Activated CD4-positive, alpha-beta T cell treated with anti-CD3 and anti-CD28 coated beads for 36 hours (primary cell): ENCODE measurements at regions not wholly inside any gene's neighbourhood (a gene's known extent, or its start where the extent isn't known, plus 50 kb on each side); places are given as distances from the start of the nearest gene placed in this dataset.
"Not testable (repeated sequence)": the region's sequence is repeated elsewhere in the genome, so short reads cannot be mapped to it uniquely, and the experiment has no call there.

Experiments
- ATAC-seq: fragments of 200-7000 bp; cut with Tn5 transposase; one replicate; pipeline ENCODE4 v1.10.0; 2021; ENCODE audit warnings: mild to moderate bottlenecking, moderate library complexity
- CTCF ChIA-PET: fragments of 350-600 bp; sonication (Branson Sonifier 250); formaldehyde crosslinking; loops from one replicate; lab custom pipeline; 2021; ENCODE audit warnings: antibody characterized with exemption; lab: Charles Lee
- POLR2A ChIA-PET: fragments of 350-600 bp; sonication (Branson Sonifier 250); formaldehyde crosslinking; loops from one replicate; lab custom pipeline; 2021; ENCODE audit warnings: antibody characterized with exemption, inconsistent platforms; lab: Charles Lee
- DNase-seq: peaks from one replicate; pipeline ENCODE4 v3.0.0-alpha.2; 2020
- H3K27ac Mint-ChIP-seq: one replicate; pipeline ENCODE4 v1.8.0; 2021; ENCODE audit warnings: mixed read lengths
- H3K27me3 Mint-ChIP-seq: one replicate; pipeline ENCODE4 v1.8.0; 2021; ENCODE audit warnings: mixed read lengths
- H3K36me3 Mint-ChIP-seq: one replicate; pipeline ENCODE4 v1.8.0; 2021; ENCODE audit warnings: low read depth, mixed read lengths
- H3K4me1 Mint-ChIP-seq: one replicate; pipeline ENCODE4 v1.8.0; 2021; ENCODE audit warnings: mixed read lengths
- H3K4me3 Mint-ChIP-seq: one replicate; pipeline ENCODE4 v1.8.0; 2021; ENCODE audit warnings: mild to moderate bottlenecking, moderate library complexity, mixed read lengths
- H3K9me3 Mint-ChIP-seq: one replicate; pipeline ENCODE4 v1.8.0; 2021; ENCODE audit warnings: low read depth, mixed read lengths
- intact Hi-C, 2 experiments: fragments of 100-400 bp; cut with DNase I in 1 of 2; cut with micrococcal nuclease in 1 of 2; formaldehyde crosslinking; loops; one replicate each; pipeline versions ENCODE4 v1.14.2 to v1.15.1; 2022 to 2024; cut with DNase I, micrococcal nuclease

DNA sequence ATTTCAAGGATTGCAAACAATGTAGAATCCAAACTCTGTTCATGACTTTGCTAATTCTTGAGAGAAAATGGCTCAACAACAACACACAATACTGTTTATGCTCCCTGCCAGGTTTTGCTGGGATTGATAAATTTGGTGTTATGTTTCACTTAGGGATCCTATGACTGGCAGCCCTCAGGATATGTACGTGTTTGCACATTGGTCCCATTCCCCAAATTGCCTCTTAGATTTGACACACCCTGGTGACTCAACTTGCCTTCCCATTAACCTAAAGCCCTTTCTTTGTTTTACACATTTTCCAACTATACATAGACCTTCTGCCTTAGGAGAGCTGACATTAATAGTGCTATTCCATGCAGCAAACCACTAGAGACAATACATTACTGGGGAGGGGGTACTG is 809.4 kb upstream of the AMELY start:
- H3K27me3 Mint-ChIP-seq, result peaks cover 2% of the 10 kb centered on the region
- intact Hi-C loops, result no loop called here
- POLR2A ChIA-PET, result no interaction called here
- CTCF ChIA-PET, result no interaction called here
- H3K4me3 Mint-ChIP-seq, result no peak overlapping the region
- peaks cover 4% of the 10 kb centered on the region for H3K4me1 Mint-ChIP-seq
- no peaks in the 10 kb centered on the region for H3K36me3 Mint-ChIP-seq
- ATAC-seq (no peak), DNase-seq (no peak)
- H3K9me3 Mint-ChIP-seq, result no peaks in the 10 kb centered on the region
- no peak overlapping the region for H3K27ac Mint-ChIP-seq

DNA sequence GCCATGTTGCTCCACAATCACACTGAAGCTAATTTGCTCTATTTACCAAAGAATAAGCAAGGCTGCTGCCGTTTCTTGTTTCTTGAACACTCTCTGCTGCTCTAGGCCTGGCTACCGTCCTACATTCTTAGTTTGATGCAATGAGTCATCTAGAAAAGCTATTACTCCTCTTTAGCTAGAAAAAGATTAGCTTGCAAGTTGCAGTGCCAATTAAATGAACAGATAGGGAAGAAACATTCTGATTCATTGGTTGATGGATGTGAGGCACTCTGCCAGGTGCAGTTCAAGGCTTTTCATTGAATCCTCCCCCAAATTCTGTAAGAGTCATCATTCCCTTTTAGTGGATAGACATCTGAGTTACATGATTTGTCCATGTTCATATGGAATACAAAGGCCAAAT is 807.7 kb upstream of the AMELY start:
- POLR2A ChIA-PET, result no interaction called here
- peaks cover 2% of the 10 kb centered on the region for H3K27me3 Mint-ChIP-seq
- CTCF ChIA-PET, result interaction anchor here (0.5 kb wide), 1 partner anchor 753 kb away, joined by 3 read pairs; no protein-coding TSS in a partner anchor
- no peak for DNase-seq
- H3K36me3 Mint-ChIP-seq, result no peaks in the 10 kb centered on the region
- H3K27ac Mint-ChIP-seq, result no peak overlapping the region
- H3K4me1 Mint-ChIP-seq, result peaks cover 2% of the 10 kb centered on the region
- no peaks in the 10 kb centered on the region for H3K9me3 Mint-ChIP-seq
- intact Hi-C loops, result no loop called here
- ATAC-seq, result no peak
- H3K4me3 Mint-ChIP-seq, result no peak overlapping the region

DNA sequence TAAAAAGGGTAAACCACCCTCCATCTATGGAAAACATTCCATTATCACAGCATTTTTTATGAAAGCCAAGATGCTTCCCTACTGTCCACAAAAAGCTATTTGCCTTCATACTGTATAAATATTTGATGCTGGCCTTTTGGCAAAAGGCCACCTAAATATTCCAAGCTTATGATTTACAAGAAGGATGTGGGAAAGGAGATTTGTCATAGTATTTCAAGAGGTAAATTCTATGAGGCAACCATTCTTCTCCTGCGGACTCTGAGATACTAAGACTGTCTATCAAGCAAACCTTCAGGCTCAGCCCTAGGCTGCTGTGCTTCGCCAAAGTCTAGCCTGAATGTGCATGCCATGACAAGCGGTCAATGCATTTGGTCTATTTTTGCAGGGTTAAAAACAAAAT is 807.1 kb upstream of the AMELY start:
- H3K27ac Mint-ChIP-seq, result no peak overlapping the region
- CTCF ChIA-PET, result no interaction called here
- no peak for ATAC-seq

DNA sequence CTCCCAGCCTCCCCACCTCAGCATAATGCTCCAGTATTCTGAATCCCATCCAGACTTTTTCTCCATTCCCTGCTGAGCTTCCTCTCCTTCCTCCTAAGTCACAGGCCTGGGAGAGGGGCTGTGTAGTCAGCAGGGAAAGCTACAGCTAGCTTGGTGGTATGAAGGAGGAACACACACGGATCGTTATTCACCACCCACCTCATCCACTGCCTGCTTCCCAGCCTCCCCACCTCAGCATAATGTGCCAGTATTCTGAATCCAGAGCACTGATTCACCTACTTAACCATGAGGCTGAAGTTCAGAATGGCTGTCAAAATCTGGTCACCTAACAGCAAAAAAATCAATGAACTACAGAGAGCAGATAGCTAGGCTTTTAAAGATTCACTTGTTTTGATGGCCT is 806.6 kb upstream of the AMELY start:
- CTCF ChIA-PET, result no interaction called here
- Mint-ChIP-seq H3K4me3 (no peak overlapping the region), H3K9me3 (no peaks in the 10 kb centered on the region), H3K36me3 (no peaks in the 10 kb centered on the region), H3K27ac (no peak overlapping the region), H3K4me1 (no peaks in the 10 kb centered on the region), H3K27me3 (peaks cover 2% of the 10 kb centered on the region)
- no peak for DNase-seq
- ATAC-seq, result no peak
- intact Hi-C loops, result no loop called here
- POLR2A ChIA-PET, result no interaction called here

More for the DNA sequence above, 807.1 kb upstream of the AMELY start:
- intact Hi-C loops, result no loop called here
- Mint-ChIP-seq H3K36me3 (no peaks in the 10 kb centered on the region), H3K27me3 (peaks cover 2% of the 10 kb centered on the region), H3K4me3 (no peak overlapping the region), H3K9me3 (no peaks in the 10 kb centered on the region), H3K4me1 (no peaks in the 10 kb centered on the region)
- POLR2A ChIA-PET, result no interaction called here
- no peak for DNase-seq

DNA sequence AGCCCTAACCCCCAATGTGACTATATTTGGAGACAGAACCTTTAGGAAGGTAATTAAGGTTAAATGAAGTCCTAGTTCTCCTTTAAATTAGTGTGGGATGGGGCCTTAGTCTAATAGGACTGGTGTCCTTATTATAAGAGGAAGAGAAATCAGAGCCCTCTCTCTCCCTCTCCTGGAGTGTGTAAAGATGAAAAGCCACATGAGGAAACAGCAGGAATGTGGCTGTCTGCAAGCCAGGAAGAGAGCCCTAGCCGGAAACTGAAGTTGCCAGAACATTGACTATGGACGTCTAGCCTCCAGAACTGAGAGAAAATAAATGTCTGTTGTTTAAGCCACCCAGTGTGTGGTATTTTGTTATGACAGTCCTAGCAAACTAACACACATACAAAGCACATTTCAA is 802.9 kb upstream of the AMELY start:
- no peak overlapping the region for H3K27ac Mint-ChIP-seq
- POLR2A ChIA-PET, result no interaction called here
- CTCF ChIA-PET, result no interaction called here
- no peaks in the 10 kb centered on the region for H3K4me1 Mint-ChIP-seq
- no peak for ATAC-seq
- no peak overlapping the region for H3K4me3 Mint-ChIP-seq
- DNase-seq, result no peak
- intact Hi-C loops, result no loop called here
- no peaks in the 10 kb centered on the region for H3K36me3 Mint-ChIP-seq
- H3K27me3 Mint-ChIP-seq, result peaks cover 2% of the 10 kb centered on the region
- no peaks in the 10 kb centered on the region for H3K9me3 Mint-ChIP-seq

DNA sequence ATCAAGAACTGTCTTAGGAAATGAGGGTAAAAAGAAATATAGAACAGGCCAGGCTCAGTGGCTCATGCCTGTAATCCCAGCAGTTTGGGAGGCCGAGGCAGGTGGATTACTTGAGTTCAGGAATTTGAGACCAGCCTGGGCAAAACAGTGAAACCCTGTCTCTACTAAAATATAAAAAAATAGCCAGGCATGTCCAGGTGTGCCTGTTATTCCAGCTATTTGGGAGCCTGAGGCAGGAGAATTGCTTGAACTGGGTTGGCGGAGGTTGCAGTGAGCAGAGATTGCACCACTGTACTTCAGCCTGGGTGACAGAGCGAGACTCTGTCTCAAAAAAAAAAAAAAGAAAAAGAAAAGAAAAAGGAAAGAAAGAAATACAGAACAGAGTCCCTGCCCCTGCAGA is 802.2 kb upstream of the AMELY start:
- H3K27me3 Mint-ChIP-seq, CTCF ChIA-PET, H3K9me3 Mint-ChIP-seq, H3K36me3 Mint-ChIP-seq, H3K27ac Mint-ChIP-seq, POLR2A ChIA-PET, H3K4me3 Mint-ChIP-seq, H3K4me1 Mint-ChIP-seq, ATAC-seq, DNase-seq, intact Hi-C loops: not testable (repeated sequence)

DNA sequence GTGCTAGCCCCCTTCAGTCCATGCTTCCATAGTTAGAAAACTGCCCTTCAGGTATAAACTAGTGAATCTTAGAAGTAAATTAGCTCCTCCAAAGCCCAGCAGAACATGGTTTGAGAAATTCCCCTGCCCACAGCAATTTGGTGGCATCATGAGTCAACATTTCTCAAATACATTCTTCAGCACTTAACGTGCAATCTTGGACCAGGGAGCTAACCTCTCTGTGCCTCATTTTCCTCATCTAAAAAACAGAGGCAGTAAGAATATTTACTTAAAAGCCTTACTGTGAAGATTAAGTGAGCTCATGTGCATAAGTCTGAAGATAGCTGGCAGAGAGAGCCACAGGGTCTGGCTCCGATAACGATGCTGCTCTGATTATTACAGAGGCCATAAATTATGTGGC is 800.7 kb upstream of the AMELY start:
- ATAC-seq (no peak), DNase-seq (no peak)
- peaks cover 2% of the 10 kb centered on the region for H3K27me3 Mint-ChIP-seq
- H3K4me1 Mint-ChIP-seq, result no peaks in the 10 kb centered on the region
- no peak overlapping the region for H3K27ac Mint-ChIP-seq
- ChIA-PET POLR2A (no interaction called here), CTCF (interaction anchor here (0.6 kb wide), 1 partner anchor 813 kb away, joined by 3 read pairs; no protein-coding TSS in a partner anchor)
- no peaks in the 10 kb centered on the region for H3K36me3 Mint-ChIP-seq
- H3K9me3 Mint-ChIP-seq, result no peaks in the 10 kb centered on the region
- intact Hi-C loops, result no loop called here
- H3K4me3 Mint-ChIP-seq, result no peak overlapping the region

DNA sequence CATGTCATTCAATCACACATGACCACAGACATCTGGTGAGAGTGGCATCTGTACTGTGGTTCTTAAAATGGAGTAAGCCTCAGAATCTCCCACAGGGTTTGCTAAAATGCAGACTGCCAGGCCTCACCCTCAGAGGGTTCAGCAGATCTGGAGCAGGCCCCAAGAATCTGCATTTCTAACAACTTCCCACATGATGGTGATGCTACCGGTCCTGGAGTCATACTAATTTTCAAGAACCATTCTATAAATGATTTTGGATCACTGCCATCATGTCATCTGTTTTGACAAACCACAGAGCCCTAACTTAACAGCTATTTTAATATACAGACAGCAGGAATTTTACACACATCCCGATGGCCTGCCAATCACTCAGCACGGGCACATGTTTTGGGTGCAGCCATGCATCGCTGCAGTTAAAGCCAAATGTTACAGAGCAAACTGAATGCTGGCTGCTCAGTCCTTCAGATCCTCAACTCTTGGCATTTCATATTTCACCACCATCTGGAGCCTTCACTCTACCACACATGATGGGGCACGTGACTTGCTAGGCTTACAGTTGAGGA is 792.1 kb upstream of the AMELY start:
- Mint-ChIP-seq H3K9me3 (no peaks in the 10 kb centered on the region), H3K4me1 (no peaks in the 10 kb centered on the region), H3K4me3 (no peak overlapping the region), H3K36me3 (no peaks in the 10 kb centered on the region), H3K27me3 (peaks cover 2% of the 10 kb centered on the region), H3K27ac (no peak overlapping the region)
- intact Hi-C loops, result no loop called here
- ChIA-PET CTCF (no interaction called here), POLR2A (no interaction called here)
- ATAC-seq (no peak), DNase-seq (no peak)

DNA sequence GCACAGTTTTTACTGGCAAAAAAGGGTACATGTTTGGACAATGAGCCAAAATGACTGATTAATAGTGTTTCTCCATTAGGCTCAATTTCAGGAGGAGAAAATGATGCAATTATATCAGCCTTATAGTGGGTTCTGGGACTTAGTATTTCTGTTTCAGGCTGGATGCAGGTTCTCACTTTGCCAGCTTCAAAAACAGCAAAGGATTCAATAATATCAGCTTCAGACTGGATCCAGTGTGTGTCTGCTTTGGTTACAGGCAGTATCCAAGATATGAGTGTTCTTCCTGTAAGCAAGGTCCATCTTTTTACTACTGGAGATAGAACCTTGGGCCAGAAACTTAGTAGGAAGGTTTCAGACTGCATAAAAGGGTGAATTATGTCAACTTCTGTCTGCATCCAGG is 790.9 kb upstream of the AMELY start:
- DNase-seq (no peak), ATAC-seq (no peak)
- no peaks in the 10 kb centered on the region for H3K9me3 Mint-ChIP-seq
- intact Hi-C loops, result no loop called here
- no peaks in the 10 kb centered on the region for H3K36me3 Mint-ChIP-seq
- H3K27ac Mint-ChIP-seq, result no peak overlapping the region
- no peak overlapping the region for H3K4me3 Mint-ChIP-seq
- H3K27me3 Mint-ChIP-seq, result peaks cover 2% of the 10 kb centered on the region
- CTCF ChIA-PET, result no interaction called here
- POLR2A ChIA-PET, result no interaction called here
- H3K4me1 Mint-ChIP-seq, result no peaks in the 10 kb centered on the region

DNA sequence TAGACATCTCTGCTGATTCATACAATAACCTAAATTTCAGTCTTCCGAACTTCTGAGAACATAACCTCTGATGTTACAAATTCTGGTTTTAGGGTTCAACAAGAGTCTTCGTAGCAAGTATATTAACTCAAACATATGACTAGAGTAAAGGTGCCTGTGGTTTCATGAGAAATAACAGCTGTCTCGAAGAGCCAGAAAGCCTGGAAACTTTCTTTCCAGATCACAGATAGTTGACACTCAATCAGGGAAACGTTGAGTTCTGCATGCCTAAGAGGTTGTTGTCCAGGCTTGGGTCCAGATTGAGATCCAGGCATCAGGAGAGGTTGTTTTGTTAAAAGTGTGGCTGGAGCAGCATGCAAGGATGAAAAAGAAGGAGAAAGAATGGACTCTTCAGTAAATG is 790.1 kb upstream of the AMELY start:
- no peaks in the 10 kb centered on the region for H3K36me3 Mint-ChIP-seq
- no peak for ATAC-seq
- no peak overlapping the region for H3K4me3 Mint-ChIP-seq
- H3K27me3 Mint-ChIP-seq, result peaks cover 2% of the 10 kb centered on the region
- POLR2A ChIA-PET, result no interaction called here
- no peak overlapping the region for H3K27ac Mint-ChIP-seq
- intact Hi-C loops, result no loop called here
- no peaks in the 10 kb centered on the region for H3K4me1 Mint-ChIP-seq
- no peaks in the 10 kb centered on the region for H3K9me3 Mint-ChIP-seq
- CTCF ChIA-PET, result no interaction called here
- no peak for DNase-seq

DNA sequence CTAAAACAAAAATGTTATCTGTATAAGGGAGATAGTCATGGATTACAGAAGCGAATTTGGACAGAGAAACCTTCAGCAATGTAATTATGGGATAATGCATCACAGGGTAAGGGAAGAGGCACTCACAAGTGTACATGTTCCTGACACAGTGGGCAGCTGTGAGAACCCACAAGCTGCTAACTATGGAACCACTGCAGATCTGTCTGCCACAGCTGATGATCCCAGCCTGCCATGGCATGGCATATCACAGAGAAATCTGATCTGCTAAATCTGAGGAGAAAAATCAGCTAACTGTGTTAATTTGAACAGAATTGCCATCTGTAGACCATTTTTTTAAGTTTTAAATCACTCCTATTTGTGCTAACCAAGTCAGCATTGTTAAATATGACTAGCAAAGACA is 786.0 kb upstream of the AMELY start:
- ChIA-PET POLR2A (no interaction called here), CTCF (no interaction called here)
- H3K4me3 Mint-ChIP-seq, result no peak overlapping the region
- no peak overlapping the region for H3K27ac Mint-ChIP-seq
- H3K9me3 Mint-ChIP-seq, result no peaks in the 10 kb centered on the region
- intact Hi-C loops, result no loop called here
- H3K27me3 Mint-ChIP-seq, result peaks cover 2% of the 10 kb centered on the region
- DNase-seq (no peak), ATAC-seq (no peak)
- no peaks in the 10 kb centered on the region for H3K4me1 Mint-ChIP-seq
- no peaks in the 10 kb centered on the region for H3K36me3 Mint-ChIP-seq

DNA sequence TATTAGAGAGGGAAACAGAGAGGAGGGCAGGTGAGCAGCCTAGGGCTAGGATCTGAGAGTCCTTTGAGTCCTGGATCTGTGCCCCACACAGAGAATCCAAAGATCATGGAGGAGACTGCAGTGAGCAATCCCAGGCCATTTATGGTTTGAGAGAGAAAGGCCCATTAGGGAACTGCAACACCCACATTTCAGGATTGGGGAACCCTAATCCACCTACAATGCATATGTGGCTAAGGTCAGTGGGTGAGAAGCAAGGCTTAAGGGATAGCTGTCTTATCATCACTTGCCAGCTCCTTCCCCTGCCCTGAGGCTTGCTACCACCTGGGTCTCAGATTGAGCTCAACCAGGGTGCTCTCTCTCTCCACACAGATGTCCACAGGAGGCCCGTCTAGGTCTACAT is 781.1 kb upstream of the AMELY start:
- Mint-ChIP-seq H3K4me3 (no peak overlapping the region), H3K27ac (no peak overlapping the region), H3K9me3 (no peaks in the 10 kb centered on the region), H3K27me3 (no peaks in the 10 kb centered on the region), H3K36me3 (no peaks in the 10 kb centered on the region), H3K4me1 (no peaks in the 10 kb centered on the region)
- DNase-seq (no peak), ATAC-seq (no peak)
- intact Hi-C loops, result no loop called here
- ChIA-PET POLR2A (no interaction called here), CTCF (no interaction called here)

DNA sequence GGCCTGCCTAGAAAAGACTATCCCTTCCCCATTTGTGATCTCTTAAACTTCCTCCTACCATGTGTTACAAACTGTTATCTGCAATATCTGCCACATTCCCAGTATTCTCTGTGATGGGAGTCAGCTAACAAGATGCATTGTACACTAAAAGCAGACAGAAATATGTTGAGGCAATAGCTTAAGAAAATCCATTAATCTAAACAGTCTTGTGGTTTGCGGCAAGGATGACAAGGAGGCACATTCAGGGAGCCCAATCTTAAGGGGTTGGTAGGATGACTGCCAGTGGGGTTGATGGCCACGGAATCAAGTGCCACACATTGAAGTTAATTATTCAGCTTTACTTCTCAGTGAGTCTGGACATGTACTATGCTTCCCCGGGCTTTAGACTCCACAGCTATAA is 775.5 kb upstream of the AMELY start:
- POLR2A ChIA-PET, result no interaction called here
- no peak for ATAC-seq
- H3K4me3 Mint-ChIP-seq, result no peak overlapping the region
- H3K9me3 Mint-ChIP-seq, result no peaks in the 10 kb centered on the region
- CTCF ChIA-PET, result no interaction called here
- no peaks in the 10 kb centered on the region for H3K27me3 Mint-ChIP-seq
- no peaks in the 10 kb centered on the region for H3K36me3 Mint-ChIP-seq
- H3K4me1 Mint-ChIP-seq, result no peaks in the 10 kb centered on the region
- intact Hi-C loops, result no loop called here
- no peak overlapping the region for H3K27ac Mint-ChIP-seq
- no peak for DNase-seq
